Activated naive CD4-positive, alpha-beta T cell treated with Interleukin-2 at 50 U/mL for 16 hours (primary cell): ENCODE measurements at regions not wholly inside any gene's neighbourhood (a gene's known extent, or its start where the extent isn't known, plus 50 kb on each side); places are given as distances from the start of the nearest gene placed in this dataset.

Source experiments
- DNase-seq: peaks from one replicate; pipeline ENCODE4 v3.0.0-alpha.2; 2020

DNA sequence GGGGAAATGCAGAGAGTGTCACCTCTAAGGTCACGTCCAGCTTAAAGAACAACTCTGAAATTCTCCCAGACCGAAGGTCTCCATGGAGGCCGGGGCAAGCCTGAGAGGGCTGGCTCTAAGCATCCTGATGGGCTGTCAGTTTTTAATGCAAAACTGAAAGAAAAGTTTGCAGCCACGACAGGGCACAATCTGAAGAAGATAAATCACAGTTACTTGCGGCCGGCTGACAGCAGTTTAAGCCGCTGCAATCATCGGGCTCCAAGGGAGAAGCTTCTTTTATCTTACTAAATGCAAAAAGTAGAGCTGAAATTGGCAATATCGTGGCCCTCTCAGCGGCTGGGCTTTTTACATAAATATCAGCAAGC, 168.8 kb downstream of the CYLD start:
- DNase-seq, result no peak

DNA sequence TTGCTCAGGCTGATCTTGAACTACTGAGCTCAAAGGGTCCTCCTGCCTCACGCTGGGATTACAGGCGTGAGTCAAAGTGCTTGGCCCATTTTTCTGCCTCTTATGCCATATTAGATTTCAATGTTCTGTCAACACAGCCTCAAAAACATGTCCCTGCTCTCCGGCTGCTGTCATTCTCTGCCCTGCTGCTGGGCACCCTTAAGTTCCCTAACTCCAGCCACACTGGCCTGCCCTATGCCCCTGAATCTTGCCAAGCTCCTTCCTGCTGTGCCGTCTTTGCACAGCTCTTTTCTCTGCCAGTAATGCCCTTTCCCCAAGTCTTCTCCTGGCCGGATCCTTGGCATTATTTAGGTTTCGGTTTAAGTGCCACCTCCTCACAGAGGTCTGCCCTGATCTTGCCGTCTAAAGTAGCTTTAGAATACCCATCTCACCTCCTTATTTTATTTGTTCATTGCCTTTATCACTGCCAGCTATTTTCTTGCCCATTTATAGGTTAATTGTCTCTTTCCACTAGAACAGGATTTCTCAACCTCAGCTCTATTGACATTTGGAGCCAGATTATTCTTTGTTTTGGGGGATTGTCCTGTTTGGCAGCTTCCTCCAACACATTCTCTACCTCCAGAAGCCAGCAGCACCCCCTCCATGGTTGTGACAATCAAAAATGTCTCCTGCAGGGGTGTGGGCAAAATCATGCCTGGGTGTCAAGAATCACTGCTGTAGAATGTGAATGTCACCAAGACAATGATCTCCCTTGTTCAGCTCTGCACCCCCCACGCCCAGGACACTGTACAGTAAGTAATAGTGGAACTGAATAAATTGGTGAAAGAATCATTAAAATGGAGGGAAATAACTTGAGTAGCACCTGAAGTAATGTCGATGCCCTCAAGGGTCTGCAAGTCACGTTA, 168.2 kb downstream of the CYLD start:
- no peak for DNase-seq

DNA sequence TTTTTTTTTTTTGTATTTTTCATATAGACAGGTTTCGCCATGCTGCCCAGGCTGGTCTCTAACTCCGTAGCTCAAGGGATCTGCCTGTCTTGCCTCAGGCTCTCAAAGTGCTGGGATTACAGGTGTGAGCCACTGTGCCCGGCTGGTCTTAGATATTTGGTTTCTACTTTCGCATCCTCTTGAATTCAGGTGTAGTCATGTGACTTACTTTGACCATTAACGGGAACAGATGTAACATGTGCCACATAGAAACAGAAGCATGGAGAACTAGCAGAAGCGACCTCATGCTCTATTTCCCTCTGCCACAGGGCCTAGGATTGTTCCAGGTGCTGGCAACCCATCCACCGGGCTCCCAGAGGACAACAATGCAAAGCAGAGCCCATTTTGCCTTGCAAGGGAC, 166.6 kb downstream of the CYLD start:
- DNase-seq, result no peak

DNA sequence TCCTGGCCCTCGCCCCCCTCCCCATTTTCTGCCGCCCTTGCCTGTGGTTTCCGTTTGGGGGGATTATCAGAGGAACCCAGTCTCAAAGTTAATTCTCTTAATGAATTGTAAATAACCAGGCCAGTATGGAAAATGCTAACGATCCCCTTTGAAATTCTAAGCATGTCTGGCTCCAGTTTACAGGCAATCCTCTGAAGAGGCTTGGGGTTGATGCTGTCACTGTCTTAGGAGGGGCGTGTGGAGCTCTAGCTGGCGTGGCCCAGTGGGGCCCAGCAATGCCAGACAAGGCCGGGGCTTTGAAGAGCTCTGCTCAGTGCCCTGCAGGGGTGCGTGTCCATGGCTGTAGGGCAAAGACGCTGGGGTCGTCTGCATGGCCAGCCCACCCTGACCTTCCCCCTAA, 164.6 kb downstream of the CYLD start:
- DNase-seq, result no peak

DNA sequence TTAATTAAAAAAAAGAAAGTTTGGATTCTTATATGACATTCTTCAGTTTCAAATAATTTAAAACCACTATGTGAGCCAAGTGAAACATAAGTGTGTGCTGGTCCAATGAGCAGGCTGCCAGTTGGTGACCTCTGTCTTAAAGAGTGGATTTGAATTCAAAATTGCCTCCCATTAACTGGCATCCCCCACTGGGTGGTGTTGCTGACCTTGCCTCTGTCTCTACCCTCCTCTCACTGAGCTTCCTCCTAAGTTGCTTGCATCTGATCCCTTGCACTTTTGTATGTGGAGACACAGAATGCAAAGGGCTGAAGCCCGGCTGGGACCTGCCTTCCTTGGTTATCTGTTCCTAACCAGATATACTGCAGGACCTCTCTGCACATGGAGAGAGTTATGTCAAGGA, 160.6 kb downstream of the CYLD start:
- DNase-seq, result no peak

DNA sequence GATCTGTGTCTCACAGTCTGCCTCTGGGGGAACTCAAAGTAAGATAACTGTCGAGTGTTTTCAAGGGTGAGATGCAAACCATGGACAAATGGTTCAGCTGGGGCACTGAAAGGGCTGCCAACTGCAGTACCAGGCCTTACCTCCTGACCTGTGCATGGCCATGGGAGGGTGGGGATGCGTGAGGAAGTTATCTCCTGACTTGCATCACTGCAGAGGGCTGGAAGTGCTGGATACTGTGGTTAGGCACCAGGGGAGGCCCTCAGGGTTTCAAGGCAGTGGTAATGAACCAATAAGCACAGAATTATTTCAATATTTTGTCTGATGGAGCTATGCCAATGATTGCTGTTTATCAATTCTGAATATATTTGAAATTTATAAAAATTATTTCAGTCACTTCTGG, 159.2 kb downstream of the CYLD start:
- no peak for DNase-seq

DNA sequence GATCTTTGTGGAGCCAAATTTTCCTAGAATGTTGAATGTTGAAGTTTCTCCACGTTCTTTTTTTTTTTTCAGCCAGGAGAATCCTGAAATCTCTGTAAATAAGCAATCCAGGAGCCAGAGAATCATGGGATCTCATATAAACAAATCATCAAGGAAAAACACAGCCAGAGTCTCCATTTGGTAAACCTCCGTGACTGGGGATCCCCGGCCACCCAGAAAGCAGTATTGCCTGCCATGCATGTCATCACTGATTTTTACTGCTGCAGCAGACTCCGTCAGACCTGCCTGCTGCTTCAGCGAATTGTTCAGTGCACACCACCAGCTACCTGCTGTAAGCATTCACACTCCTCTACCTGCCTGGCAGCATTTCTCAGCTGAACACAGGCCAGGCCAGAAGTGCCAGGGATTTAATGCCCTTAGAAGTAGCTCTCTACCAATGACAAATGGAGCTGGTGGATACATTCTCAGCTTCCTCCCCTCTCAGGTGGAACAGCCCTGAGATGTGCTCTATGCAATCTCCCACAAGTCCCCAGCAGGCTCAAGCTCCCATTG, 158.6 kb downstream of the CYLD start:
- DNase-seq, result no peak

DNA sequence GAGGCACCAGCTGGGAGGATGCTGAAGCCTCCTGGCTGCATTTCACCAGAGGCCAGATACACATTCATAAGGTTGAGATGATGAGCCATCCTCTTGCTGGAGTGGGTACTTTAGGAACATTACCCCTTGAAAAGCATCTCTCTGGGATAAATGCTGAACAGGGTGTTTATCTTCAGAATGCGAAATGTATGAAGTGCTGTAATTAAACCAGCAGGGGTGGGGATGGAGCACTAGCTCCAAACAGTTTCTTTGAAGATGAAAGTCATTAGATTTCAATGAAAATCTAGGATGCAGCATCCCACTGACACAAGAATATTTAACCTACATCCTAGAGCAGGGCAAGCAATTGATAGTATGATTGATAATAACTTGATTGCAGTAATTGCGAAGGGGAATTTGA, 158.1 kb downstream of the CYLD start:
- no peak for DNase-seq

DNA sequence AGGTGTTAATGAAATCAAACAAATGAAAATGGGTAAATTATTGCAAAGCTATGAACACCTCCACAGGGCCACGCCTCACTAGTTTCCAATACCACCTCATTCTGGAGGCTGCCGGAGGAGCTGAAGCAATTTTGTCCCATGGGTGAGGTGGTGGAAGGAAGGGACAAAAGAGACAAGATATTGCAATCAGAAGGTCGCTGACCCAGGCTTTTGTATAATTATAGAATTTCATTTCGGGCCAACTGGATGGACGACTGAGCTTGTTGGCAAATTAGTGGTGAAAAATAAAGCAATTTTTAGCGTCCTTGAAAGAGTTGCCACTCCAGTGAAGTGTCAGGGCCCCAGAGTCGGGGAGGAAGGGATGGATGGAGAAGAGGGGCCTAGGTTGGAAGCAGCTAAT, 147.9 kb downstream of the CYLD start:
- DNase-seq, result no peak

DNA sequence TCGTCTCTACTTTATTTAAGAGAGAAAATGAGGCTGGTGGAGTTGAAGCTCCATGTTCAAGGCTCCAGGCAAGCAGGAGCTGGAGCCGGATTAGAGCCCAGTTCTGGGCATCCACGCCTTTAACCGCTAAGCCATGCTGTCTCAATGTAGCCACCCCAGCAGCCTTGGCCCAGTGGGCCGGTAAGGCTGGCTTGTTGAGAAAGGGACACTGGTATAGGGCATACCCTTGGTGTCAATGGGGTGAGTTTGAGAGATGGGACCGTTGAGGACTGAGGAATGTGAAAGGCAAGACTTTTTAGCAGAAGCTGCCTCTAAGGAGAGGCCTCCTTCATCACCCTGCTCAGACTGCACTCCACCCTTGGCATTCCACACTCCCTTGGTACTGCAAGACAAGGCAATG, 147.4 kb downstream of the CYLD start:
- no peak for DNase-seq

DNA sequence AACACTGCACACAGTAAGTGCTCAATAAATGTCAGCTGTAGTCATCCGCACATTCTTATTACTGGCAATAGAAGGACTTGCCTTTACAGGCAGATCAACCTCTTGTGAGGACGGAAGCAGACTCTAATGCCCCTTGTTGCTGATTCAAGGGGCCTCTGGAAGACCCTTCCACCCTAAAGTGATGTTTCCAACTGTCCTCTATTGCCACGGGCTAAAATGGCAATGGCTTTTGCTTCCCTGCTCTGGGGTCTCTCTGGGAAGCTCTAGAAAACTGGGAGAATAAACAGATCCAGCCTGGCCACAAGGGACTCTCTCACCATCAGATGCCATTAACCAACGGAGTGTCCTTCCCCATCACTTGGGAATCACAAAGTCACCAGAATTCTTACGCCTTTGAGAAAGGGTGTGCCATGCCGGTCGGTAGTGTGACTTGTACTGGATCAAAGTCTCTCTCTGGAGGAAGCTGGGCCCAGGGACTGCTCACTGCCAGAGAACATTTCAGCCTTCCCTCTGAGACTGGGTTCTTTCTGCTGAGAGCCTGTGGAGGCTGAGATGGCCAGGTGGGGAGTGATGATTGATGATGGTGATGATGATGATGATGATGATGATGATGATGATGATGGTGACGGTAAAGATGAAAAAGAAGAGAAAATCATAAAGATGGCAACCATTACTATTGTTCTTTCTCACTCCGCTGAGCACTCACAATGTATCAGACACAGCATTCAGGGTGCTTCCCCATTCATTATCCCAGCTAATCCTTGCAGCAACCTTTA, 146.8 kb downstream of the CYLD start:
- DNase-seq, result no peak

DNA sequence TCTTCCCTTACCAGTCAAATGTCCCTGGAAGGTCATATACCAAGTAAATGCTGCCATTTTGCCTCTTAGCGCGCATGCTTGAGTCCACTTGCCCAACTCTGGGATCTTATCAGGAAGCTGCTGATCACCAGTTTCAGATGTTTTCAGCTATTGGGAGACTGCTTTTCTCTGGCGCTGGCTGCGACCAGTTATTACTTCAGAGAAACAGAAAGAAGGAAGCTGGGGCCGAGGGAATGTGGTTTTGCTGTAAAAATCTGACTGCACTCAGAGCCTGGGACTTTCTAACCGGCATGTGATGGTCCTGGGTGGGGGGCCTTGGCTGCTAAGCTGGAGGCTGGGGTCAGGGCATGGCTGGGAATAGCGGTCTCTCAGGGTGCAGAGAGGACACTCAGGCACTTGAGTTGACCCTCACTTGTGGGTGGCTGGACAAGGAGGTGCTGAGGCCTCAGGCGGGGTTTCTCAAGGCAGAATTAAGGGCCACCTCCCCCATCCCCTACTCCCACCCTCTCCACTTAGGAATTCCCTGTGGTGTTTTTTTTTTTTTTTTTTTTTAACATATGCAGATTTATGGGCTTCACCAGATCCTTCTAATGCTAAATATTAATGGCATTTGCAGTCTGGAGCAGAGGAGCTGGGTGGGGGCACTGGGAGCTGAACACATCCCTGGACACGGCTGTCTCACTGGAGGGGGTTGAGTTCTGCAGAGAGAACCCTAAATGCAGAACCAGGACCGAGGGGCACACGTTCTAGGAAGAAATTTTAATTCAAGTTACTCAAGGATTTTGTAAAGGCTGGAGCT, 145.8 kb downstream of the CYLD start:
- no peak for DNase-seq

DNA sequence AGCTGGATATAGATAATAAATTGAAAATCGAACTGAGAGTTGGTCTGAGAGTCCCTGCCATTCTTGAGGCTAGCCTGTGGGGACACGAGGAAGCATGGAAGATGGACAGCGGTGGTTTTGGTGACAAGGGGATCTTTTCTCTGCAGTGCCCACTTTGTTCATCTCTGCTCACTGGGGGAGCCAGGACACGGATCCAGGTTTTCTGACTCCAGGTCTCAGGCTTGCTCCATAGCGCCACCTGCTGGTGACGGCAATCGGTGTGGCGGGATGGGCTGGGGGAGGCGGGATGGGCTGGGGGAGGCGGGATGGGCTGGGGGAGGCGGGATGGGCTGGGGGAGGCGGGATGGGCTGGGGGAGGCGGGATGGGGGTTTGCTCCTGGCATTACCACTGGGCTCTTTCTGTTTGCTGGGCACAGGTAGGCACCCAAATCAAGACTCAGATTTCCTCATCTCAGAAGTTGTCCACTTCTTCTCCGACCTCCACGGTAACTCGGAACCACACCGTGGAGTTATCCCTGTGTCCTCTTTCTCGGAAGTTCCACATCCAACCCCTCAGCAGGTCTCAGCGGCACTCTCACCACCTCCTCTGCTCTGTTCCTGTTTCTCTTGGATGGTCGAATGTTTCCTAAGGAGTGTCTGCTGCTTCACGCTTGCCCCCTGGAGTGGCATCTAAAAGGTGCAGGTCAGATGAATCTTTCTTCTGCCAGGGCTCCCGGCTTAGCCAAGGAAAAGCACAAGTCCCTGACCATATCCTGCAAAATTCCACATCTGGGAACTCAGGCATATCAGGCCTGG, 142.4 kb downstream of the CYLD start:
- peak; percentile 26 for DNase-seq

DNA sequence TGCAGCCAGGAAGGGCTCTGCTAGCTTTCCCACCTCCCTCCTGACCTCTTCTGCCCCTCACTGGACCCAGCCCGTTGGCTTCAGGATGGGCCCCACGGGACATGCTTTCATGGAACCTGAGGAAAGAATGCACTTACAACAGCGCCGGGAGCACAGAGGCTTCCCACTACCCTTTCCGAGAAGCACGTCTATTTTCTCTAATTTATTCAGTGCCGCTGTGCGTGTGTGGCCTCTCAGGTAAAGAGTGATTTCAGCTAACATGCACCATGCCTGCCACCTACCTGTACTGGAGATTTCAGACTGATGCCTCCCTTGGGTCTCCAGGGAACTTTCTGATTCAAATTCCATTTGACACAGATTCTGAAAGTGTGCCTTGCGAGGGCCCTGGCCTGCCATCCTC, 140.1 kb downstream of the CYLD start:
- DNase-seq, result no peak

DNA sequence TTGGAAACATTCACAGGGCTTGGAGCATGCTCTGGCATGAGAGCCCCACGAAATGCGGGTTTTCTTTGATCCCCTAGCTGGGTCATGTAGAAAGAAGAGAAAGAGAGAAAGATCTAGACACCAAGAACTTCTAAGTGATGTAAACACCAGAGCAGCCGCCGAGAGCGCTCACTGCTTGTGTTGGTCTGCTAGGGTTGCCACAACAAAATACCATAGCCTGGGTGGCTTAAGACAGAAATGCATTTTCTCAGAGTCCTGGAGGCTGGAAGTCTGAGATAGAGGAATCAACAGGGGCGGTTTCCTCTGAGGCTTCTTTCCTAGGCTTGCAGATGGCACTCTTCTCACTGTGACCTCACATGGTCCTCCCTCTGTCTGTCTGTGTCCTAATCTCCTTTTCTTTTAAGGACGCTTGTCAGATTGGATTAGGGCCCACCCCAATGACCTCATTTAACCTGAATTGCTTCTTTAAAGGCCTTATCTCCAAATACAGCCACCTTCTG, 139.5 kb downstream of the CYLD start:
- DNase-seq, result no peak

DNA sequence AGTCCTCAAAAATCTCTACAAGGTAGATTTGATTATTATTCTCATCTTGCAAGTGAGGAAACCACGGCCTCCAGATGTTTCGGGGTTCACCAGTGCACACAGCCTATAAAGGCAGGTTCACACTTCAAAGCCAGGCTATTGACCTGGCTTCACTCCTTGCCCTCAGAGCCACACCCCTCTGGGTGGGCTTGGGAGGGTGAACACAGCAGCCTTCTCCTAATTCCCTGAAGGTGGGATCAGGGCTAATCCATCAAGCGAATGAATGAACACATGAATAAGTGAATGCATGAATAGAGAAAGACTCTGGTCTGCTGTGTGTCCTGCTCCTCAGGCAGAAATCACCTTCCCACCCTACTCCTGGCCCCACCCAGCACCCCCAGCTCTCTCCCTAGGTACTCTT, 139.0 kb downstream of the CYLD start:
- DNase-seq, result no peak

DNA sequence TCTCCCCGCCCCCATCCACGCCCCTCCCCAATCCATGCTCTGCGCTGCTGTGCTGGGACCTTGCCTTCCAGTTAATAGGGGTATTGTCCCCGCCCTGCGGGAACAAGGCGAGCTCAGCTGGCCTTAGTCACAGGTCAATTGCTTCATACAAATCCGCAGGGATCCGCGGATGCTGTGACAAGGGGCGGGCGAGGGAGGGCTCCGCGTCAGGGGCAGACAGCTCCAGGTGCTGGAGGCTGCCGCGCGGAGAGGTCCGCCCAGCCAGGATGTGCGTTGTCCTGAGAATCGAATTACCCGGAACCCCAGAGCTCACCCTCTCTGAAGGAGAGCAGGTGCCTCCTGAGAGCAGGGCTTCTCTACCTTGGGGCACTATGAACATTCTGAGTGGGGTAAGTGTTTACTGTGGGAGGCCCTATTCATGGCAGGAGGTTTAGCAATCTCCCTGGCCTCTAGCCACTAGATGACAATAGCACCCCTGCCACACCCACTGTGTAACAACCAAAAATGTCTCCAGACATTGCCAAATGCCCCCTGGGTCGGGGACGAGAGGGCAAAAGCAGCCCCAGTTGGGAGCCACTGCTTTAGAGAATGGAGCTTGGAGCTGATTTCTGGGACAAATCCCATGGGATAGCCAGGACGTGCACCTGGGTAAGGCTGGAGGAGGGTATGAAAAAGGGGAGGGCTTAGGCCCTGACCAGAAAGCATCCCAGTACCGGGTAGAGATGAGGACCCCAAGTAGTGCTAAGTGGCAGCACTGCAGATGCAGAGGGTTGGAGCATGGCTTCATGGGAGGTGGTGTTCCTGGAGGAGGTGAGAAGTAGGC, 138.2 kb downstream of the CYLD start:
- no peak for DNase-seq

DNA sequence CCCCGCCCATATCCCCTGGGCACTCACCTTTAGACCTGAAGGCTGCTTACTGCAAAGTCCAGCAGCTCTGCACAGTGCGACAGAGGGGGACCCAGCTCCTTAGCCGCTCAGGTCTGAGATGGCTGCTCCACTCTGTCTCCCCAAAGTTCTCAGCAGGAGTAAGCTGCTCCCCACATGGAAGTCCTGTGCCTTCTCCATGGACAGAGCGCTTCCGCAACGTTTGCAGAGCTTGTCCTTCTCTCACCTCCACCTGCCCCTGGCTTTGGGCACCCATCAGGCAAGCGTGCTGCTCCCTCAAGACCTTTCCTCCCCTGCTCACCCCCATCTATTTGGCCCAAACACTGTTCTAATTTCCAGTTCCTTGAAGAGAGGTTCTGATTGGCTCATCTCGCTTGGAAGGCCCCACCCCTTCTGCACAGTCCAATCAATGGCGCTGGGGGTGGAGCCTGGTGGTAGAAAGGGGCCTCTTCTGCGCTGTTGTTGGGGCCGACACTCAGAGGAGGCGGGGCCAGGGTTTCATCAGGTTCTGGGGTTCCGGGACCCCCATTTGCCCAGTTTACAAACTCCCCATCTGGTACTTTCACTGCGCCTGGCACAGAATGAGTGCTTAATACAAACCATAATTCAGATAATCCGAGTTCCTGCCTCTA, 137.2 kb downstream of the CYLD start:
- no peak for DNase-seq

DNA sequence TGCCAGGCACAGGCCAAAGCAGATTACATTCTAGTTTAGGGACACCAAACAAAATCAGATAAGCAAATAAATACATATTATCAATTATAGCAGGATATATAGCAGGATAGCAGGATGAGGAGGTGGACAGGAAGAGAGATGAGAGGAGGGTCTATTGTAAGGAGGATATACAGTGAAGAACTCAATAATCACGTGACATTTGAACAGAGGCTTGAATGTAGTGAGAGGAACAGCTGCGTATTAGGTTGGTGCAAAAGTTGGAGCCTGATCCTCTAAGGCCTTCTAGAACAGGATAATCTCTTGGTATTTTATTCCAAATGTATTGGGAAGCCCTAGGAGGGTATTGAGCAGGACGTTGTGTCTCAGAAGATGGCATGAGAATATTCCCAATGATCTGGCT, 136.7 kb downstream of the CYLD start:
- no peak for DNase-seq

DNA sequence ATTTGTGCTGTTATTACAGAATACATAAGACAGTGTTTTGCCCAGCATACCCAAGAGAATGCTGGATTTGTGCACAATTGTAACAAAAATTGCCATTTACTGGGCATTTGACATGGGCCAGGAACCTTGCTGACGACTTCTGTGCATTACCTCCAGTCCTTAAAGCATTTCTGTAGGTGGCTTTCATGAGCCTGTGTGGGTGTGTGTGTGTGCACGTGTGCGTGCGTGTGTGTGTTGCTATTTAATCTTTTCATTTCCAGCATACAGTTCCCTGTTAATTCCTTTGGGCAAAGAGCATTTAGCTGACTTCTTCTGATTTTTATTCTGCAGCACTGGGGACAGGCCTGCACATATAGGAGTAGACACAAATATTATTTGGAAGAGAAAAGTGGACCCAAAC, 134.4 kb downstream of the CYLD start:
- no peak for DNase-seq

DNA sequence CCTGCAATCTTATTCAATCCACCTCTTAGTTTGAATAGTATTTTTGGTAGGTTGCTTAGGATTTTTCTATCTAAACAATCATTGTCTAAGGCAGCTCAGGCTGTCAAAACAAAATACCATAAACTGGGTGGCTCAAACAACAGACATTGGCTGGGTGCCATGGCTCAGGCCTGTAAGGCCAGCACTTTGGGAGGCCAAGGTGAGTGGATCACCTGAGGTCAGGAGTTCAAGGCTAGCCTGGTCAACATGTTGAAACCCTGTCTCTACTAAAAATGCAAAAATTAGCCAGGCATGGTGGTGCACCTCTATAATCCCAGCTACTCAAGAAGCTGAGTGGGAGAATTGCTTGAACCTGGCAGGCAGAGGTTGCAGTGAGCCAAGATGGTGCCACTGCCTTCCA, 126.7 kb downstream of the CYLD start:
- no peak for DNase-seq
